ENCODE measurements at regions not wholly inside any gene's neighbourhood (a gene's known extent, or its start where the extent isn't known, plus 50 kb on each side); places are given as distances from the start of the nearest gene placed in this dataset.

GRCh38 chr21:15626031-15626430 is 103.8 kb upstream of the USP25 start:
- Histone ChIP-seq H3K79me2 (ENCODE audit: insufficient read depth, low read length) (no peaks in the 10 kb centered on the region), H3K9me3 (ENCODE audit: insufficient read depth, low read depth, low read length) (no peaks in the 10 kb centered on the region), H3K4me2 (ENCODE audit: low read depth, low read length, poor library complexity, severe bottlenecking) (no peak overlapping the region), H3K4me1 (ENCODE audit: insufficient read depth, low read length, poor library complexity, severe bottlenecking) (no peaks in the 10 kb centered on the region), H2AFZ (ENCODE audit: low read length) (no peak overlapping the region), H3K27me3 (ENCODE audit: insufficient read depth, low read length, poor library complexity, severe bottlenecking) (no peaks in the 10 kb centered on the region), H3K4me3 (ENCODE audit: low read length, poor library complexity, severe bottlenecking) (no peak overlapping the region), H3K9me2 (replicated peaks; ENCODE audit: low read depth, low read length) (no peaks in the 10 kb centered on the region), H3K9ac (ENCODE audit: low read depth, low read length, poor library complexity, severe bottlenecking) (no peak overlapping the region), H3F3A (ENCODE audit: low read depth) (no peaks in the 10 kb centered on the region), H3K36me3 (ENCODE audit: insufficient read depth, low read length) (no peaks in the 10 kb centered on the region), H4K20me1 (ENCODE audit: insufficient read depth, low read length, poor library complexity, severe bottlenecking) (no peaks in the 10 kb centered on the region)
- no peak for TF ChIP-seq CTCF (conservative IDR thresholded peaks at IDR 0.05; ENCODE audit: low read length)
- no peak for TF ChIP-seq EZH2phosphoT487 (IDR thresholded peaks at IDR 0.05; ENCODE audit: borderline replicate concordance)

- Histone ChIP-seq H3K9ac (ENCODE audit: low read depth, low read length, poor library complexity, severe bottlenecking) (no peak overlapping the region), H3K4me3 (ENCODE audit: low read length, poor library complexity, severe bottlenecking) (no peak overlapping the region), H3K9me3 (ENCODE audit: insufficient read depth, low read depth, low read length) (no peaks in the 10 kb centered on the region), H3K9me2 (replicated peaks; ENCODE audit: low read depth, low read length) (no peaks in the 10 kb centered on the region), H3K36me3 (ENCODE audit: insufficient read depth, low read length) (no peaks in the 10 kb centered on the region), H3K27me3 (ENCODE audit: insufficient read depth, low read length, poor library complexity, severe bottlenecking) (no peaks in the 10 kb centered on the region), H3K4me1 (ENCODE audit: insufficient read depth, low read length, poor library complexity, severe bottlenecking) (no peaks in the 10 kb centered on the region), H3K79me2 (ENCODE audit: insufficient read depth, low read length) (no peaks in the 10 kb centered on the region), H3K4me2 (ENCODE audit: low read depth, low read length, poor library complexity, severe bottlenecking) (no peak overlapping the region), H2AFZ (ENCODE audit: low read length) (no peak overlapping the region), H4K20me1 (ENCODE audit: insufficient read depth, low read length, poor library complexity, severe bottlenecking) (no peaks in the 10 kb centered on the region), H3F3A (ENCODE audit: low read depth) (no peaks in the 10 kb centered on the region)
- no peak for TF ChIP-seq EZH2phosphoT487 (IDR thresholded peaks at IDR 0.05; ENCODE audit: borderline replicate concordance)
- TF ChIP-seq CTCF (conservative IDR thresholded peaks at IDR 0.05; ENCODE audit: low read length) = no peak
Observed at GRCh38 chr21:15627011-15627410, 102.8 kb upstream of the USP25 start.

- H2AFZ ChIP-seq (ENCODE audit: low read length) = no peak overlapping the region
- no peaks in the 10 kb centered on the region for H3K9me3 ChIP-seq (ENCODE audit: insufficient read depth, low read depth, low read length)
- no peaks in the 10 kb centered on the region for H4K20me1 ChIP-seq (ENCODE audit: insufficient read depth, low read length, poor library complexity, severe bottlenecking)
- H3K4me3 ChIP-seq (ENCODE audit: low read length, poor library complexity, severe bottlenecking) = no peak overlapping the region
- H3K9ac ChIP-seq (ENCODE audit: low read depth, low read length, poor library complexity, severe bottlenecking) = no peak overlapping the region
- H3K36me3 ChIP-seq (ENCODE audit: insufficient read depth, low read length) = no peaks in the 10 kb centered on the region
- TF ChIP-seq EZH2phosphoT487 (IDR thresholded peaks at IDR 0.05; ENCODE audit: borderline replicate concordance) (no peak), CTCF (conservative IDR thresholded peaks at IDR 0.05; ENCODE audit: low read length) (no peak)
- H3K79me2 ChIP-seq (ENCODE audit: insufficient read depth, low read length) = no peaks in the 10 kb centered on the region
- H3K4me1 ChIP-seq (ENCODE audit: insufficient read depth, low read length, poor library complexity, severe bottlenecking) = no peaks in the 10 kb centered on the region
- no peak overlapping the region for H3K4me2 ChIP-seq (ENCODE audit: low read depth, low read length, poor library complexity, severe bottlenecking)
- H3K9me2 ChIP-seq (replicated peaks; ENCODE audit: low read depth, low read length) = no peaks in the 10 kb centered on the region
- no peaks in the 10 kb centered on the region for H3F3A ChIP-seq (ENCODE audit: low read depth)
- H3K27me3 ChIP-seq (ENCODE audit: insufficient read depth, low read length, poor library complexity, severe bottlenecking) = no peaks in the 10 kb centered on the region
Observed at GRCh38 chr21:15627823-15628222, 102.0 kb upstream of the USP25 start.
